ENCODE measurements at regions not wholly inside any gene's neighbourhood (a gene's known extent, or its start where the extent isn't known, plus 50 kb on each side); places are given as distances from the start of the nearest gene placed in this dataset.
A peak's percentile ranks its signal among the peaks of the same experiment; 100 is the strongest.
"Not testable (repeated sequence)": the region's sequence is repeated elsewhere in the genome, so short reads cannot be mapped to it uniquely, and the experiment has no call there.

- DNase-seq = no peak
Measured at GRCh38 chr4:184950117-184950830, 68.0 kb upstream of the HELT start.

- no peak for DNase-seq
Measured at GRCh38 chr4:184950926-184951325, 67.4 kb upstream of the HELT start.

DNA sequence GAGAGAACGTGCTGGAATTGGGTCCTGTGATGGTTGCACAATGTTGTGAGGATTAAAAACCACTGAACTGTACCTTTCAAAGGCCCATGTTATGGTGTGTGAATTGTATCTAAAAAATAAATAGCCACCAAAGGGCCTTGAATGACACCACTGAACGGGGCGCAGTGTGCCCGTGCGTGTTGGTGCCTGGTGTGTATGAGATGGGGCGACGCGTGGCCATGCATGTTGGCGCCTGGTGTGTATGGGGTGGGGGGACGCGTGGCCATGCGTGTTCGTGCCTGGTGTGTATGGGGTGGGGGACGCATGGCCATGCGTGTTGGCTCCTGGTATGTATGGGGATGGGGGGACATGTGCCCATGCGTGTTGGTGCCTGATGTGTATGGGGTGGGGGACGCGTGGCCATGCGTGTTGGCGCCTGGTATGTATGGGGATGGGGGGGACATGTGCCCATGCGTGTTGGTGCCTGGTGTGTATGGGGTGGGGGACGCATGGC lies 66.6 kb upstream of the HELT start:
- DNase-seq = no peak

- DNase-seq = no peak
Measured at GRCh38 chr4:184952522-184952921, 65.8 kb upstream of the HELT start.

DNA sequence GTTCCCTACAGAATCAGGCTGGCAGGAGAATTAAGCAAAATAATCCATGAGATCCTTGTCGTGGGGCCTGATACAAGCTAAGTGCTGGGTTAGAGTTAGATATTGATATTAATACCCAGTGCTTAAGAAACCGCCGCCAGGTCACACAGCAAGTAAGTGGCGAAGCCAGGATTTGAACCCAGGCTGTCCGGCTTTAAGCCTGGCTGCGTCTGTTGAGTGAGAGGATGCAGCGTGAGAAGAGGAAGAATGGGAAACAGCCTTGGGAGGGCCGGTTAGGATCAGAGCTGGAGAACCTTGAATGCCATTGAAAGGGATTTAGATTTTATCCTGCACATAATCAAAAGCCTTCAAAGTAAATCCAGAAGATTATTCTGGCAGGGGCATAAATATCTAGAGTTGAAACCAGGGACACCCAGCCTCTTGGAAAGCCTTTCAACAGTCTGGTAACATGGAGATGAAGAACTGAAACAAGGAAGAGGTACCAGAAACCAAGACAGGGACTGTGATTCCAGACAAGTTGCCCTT lies 64.8 kb upstream of the HELT start:
- DNase-seq = no peak

- no peak for DNase-seq
Measured at GRCh38 chr4:184953971-184954370, 64.3 kb upstream of the HELT start.

GRCh38 chr4:184954482-184954881 lies 63.8 kb upstream of the HELT start:
- no peak for DNase-seq

DNA sequence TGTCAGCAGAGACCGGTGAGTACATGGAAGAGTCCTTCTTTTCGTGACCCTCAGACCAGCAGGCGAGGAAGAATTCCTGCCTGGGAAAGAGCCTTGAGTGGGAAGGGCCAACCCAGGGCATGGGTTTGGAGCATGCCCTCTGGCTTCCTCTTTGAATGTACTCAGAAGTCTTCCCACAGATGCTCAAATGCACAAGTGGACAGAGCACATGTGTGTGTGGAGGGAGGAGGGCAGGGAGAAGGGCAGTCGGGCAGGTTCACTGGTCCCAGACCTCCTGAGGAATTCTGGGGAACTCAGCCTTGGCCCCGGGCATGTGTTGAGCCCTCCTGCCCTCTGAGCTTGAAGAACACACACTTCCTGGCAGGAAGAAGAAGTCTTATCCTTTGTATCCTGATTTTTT lies 63.2 kb upstream of the HELT start:
- no peak for DNase-seq

- no peak for DNase-seq
Measured at GRCh38 chr4:184955636-184956035, 62.7 kb upstream of the HELT start.

DNA sequence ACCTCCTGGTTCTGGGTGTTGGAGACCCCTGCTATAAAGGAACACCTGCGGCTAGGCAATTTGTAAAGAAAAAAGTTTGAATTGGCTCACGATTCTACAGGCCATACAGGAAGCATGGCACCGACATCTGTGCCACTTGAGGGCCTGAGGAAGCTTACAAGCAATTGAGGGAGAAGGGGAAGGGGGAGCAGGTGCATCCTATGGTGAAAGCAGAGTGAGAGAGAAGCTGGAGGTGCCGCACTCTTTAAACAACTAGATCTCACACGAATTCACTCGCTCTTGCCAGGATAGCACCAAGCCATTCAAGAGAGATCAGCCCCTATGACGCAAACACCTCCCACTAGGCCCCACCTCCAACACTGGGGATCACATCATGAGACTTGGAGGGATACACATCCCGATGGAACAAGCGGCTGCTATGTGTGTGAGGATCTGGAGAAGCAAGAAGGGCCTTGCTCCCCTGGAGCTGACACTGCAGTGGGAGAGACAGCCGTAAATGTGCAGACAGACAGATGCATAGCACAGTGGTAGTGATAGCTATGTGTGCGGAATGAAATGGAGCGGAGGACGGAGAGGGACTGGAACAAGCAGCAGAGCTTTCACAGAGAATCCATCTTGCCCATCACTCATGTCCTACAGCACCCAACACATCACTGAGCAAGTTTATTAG lies 60.7 kb upstream of the HELT start:
- DNase-seq = peak in 1 of 2 donors; percentile 78

GRCh38 chr4:184958127-184958922 lies 60.0 kb upstream of the HELT start:
- DNase-seq = no peak

GRCh38 chr4:184958923-184959210 lies 59.4 kb upstream of the HELT start:
- DNase-seq = peak in 1 of 2 donors; percentile 41

DNA sequence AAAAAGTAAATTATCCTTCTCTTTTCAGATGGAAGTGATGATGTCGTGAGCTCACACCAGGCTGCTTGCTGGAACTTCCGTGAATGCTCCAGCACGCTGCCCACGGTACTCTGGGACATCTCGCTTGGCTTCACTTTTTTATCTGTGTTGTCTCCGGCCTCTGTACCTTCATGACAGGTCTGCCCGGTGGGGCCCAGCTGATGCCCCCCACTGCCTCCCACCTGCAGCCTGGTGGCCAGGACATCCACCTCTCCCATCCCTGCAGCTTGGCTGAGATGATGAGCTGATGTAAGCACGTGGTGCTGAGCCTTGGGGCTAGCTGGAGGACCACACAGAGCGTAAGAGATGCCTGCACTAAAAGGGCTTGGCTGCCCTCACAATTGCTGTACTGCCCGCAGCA lies 59.0 kb upstream of the HELT start:
- no peak for DNase-seq

GRCh38 chr4:184959786-184960185 lies 58.5 kb upstream of the HELT start:
- DNase-seq = no peak

DNA sequence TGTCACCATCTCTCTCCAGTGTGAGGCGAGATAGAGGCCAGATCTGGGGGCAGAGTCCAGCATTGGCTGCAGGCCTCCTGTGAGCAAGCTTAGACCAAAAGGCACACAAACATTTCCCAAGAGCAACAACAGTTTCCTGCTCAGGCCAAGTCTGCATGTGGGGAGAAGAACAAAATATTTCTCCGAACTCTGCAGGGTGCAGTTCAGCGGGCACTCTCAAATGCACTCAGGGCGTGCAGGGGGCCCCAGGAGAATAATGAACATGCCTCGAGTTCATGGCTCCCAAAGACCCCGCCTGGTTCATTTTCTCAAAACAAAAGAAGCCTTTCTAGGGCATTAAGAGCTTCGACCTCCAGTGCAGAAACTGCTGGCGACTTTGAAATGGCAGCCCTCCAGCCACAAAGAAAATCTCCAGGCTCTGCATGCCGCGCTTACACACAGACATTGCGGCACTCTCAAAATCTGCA lies 57.8 kb upstream of the HELT start:
- no peak for DNase-seq

- DNase-seq = no peak
Measured at GRCh38 chr4:184961660-184962059, 56.6 kb upstream of the HELT start.

DNA sequence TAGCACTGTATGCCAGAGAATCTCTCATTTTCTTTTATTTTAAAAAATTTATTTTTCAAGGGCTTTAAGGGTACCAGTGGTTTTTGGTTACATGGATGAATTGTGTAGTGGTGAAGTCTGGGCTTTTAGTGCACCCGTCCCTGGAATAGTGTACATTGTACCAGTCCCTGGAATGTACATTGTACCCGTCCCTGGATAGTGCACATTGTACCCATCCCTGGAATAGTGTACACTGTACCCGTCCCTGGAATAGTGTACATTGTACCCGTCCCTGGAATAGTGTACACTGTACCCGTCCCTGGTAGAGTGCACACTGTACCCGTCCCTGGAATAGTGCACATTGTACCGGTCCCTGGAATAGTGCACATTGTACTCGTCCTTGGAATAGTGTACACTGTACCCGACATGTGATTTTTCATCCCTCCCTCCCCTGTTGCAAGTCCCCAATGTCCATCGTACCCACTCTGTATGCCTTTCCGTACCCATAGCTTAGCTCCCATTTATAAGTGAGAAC lies 56.1 kb upstream of the HELT start:
- no peak for DNase-seq

GRCh38 chr4:184965230-184966050 lies 52.9 kb upstream of the HELT start:
- DNase-seq = not testable (repeated sequence)

DNA sequence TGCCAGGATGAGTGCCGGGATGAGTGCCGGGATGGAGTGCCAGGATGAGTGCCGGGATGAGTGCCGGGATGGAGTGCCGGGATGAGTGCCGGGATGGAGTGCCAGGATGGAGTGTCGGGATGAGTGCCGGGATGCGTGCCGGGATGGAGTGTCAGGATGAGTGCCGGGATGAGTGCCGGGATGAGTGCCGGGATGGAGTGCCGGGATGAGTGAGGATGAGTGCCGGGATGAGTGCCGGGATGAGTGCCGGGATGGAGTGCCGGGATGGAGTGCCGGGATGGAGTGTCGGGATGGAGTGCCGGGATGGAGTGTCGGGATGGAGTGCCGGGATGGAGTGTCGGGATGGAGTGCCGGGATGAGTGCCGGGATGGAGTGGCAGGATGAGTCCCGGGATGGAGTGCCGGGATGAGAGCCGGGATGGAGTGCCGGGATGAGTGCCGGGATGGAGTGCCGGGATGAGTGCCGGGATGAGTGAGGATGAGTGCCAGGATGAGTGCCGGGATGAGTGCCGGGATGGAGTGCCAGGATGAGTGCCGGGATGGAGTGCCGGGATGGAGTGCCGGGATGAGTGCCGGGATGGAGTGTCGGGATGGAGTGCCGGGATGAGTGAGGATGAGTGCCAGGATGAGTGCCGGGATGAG lies 52.1 kb upstream of the HELT start:
- DNase-seq = not testable (repeated sequence)

GRCh38 chr4:184967699-184968098 lies 50.6 kb upstream of the HELT start:
- not testable (repeated sequence) for DNase-seq

GRCh38 chr4:184968366-184968765 lies 49.9 kb upstream of the HELT start:
- no peak for DNase-seq

All from bone marrow (tissue), 2 donors.